Bronchial epithelial cell (primary cell): ENCODE measurements at regions not wholly inside any gene's neighbourhood (a gene's known extent, or its start where the extent isn't known, plus 50 kb on each side); places are given as distances from the start of the nearest gene placed in this dataset.

Experiments
- DNase-seq: peaks from one replicate; pipeline ENCODE4 v3.0.0-alpha.2; 2010; ENCODE audit warnings: low read depth
- FAIRE-seq: peaks from 2 replicates; lab custom pipeline; 2011; peaks lifted over from hg19 to GRCh38; lab: Jason Lieb, UNC
- H3K27me3 ChIP-seq: 2 replicates; pipeline ENCODE4 v1.5.1; 2011; ENCODE audit warnings: low read length; ENCODE audit not compliant: control insufficient read depth, insufficient read depth
- H3K36me3 ChIP-seq: 2 replicates; pipeline ENCODE4 v1.5.1; 2011; ENCODE audit warnings: low read length; ENCODE audit not compliant: control insufficient read depth, insufficient read depth
- H3K4me3 ChIP-seq: 2 replicates; pipeline ENCODE4 v1.5.1; 2011; ENCODE audit warnings: mild to moderate bottlenecking, low read depth, low read length, control low read depth
- CTCF ChIP-seq: IDR thresholded peaks from 2 replicates; pipeline ENCODE4 v1.5.1; 2011; ENCODE audit warnings: mild to moderate bottlenecking, moderate library complexity, low read length, control low read depth, inconsistent platforms; ENCODE audit not compliant: insufficient read depth, severe bottlenecking

GRCh38 chr12:116498471-116498870, 60.7 kb upstream of the MAP1LC3B2 start:
- FAIRE-seq (no peak), DNase-seq (no peak)
- TF ChIP-seq CTCF, result no peak
- Histone ChIP-seq H3K36me3 (no peaks in the 10 kb centered on the region), H3K27me3 (no peaks in the 10 kb centered on the region), H3K4me3 (no peak overlapping the region)

- no peak for FAIRE-seq
- no peak for TF ChIP-seq CTCF
These were observed 56.9 kb upstream of the MAP1LC3B2 start for GRCh38 chr12:116502141-116502725.

GRCh38 chr12:116502989-116503496, 56.1 kb upstream of the MAP1LC3B2 start:
- Histone ChIP-seq H3K27me3 (no peaks in the 10 kb centered on the region), H3K36me3 (no peaks in the 10 kb centered on the region), H3K4me3 (no peak overlapping the region)
- DNase-seq, result no peak
- FAIRE-seq, result no peak
- no peak for TF ChIP-seq CTCF

More at GRCh38 chr12:116502141-116502725, 56.9 kb upstream of the MAP1LC3B2 start:
- Histone ChIP-seq H3K36me3 (no peaks in the 10 kb centered on the region), H3K4me3 (no peak overlapping the region), H3K27me3 (no peaks in the 10 kb centered on the region)
- no peak for DNase-seq

- Histone ChIP-seq H3K27me3 (no peaks in the 10 kb centered on the region), H3K4me3 (no peak overlapping the region), H3K36me3 (no peaks in the 10 kb centered on the region)
- TF ChIP-seq CTCF, result no peak
- DNase-seq (no peak), FAIRE-seq (no peak)
These were observed 54.7 kb upstream of the MAP1LC3B2 start for GRCh38 chr12:116504438-116504837.

- Histone ChIP-seq H3K36me3 (no peaks in the 10 kb centered on the region), H3K27me3 (no peaks in the 10 kb centered on the region), H3K4me3 (no peak overlapping the region)
- FAIRE-seq, result no peak
- no peak for DNase-seq
- TF ChIP-seq CTCF, result no peak
These were observed 52.5 kb upstream of the MAP1LC3B2 start for GRCh38 chr12:116506697-116507064.
